GM18861 (cell line): ENCODE measurements at regions not wholly inside any gene's neighbourhood (a gene's known extent, or its start where the extent isn't known, plus 50 kb on each side); places are given as distances from the start of the nearest gene placed in this dataset.

Experiments
- ATAC-seq: cut with Tn5 transposase; IDR thresholded peaks from one replicate; pipeline ENCODE4 v1.9.1; 2021; ENCODE audit not compliant: unreplicated experiment

DNA sequence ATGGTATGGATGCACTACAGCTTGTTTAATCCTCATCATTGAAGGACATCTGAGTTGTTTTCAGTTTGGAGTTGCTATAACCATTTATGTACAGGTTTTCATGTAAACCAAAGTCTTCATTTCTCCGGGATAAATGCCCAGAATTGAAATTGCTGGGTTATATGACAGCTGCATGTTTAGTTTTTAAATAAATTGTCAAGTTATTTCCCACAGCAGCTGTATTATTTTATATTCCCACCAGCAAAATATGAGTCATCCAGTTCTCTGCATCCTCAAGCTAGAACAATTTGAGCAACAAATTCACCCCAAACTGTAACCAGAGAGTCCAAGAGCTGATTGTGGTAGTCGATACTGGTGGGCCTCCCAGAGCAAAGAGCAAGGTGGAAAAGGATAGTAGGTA lies 125.6 kb upstream of the PRNP start:
- no peak for ATAC-seq

DNA sequence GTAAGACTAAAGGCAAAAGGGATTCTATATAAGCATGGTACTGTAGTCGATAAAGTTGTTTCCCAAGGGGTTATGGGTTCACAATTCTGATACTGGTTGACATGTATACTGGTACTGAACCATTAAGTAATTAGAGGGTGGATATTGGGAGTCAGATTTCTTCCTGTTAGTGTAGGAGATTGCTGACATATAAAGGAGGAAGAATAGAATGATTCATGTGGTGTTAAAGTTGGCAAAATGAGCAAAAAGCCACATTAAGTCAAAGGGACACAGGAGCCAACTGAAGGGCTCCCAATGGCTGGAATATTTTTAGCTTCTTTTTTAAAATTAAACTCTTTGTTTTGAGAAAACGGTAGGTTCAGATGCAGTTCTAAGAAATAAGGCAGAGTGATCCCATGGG lies 126.3 kb upstream of the PRNP start:
- no peak for ATAC-seq

DNA sequence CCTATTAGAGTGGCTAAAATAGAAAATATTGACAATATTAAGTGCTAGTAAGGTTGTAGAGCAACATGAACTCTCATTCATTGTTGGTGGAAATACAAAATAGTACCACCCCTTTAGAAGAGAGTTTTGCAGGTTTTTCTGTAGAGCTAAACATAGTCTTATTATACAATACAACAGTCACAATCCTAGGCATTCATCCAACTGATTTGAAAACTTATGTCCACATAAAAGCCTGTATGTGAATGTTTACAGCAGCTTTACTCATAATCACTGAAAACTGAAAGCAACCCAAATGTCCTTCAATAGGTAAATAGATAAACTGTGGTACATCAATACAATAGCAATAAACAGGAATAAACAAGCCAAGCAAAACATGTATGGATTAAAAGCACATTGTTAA lies 127.2 kb upstream of the PRNP start:
- ATAC-seq: no peak

DNA sequence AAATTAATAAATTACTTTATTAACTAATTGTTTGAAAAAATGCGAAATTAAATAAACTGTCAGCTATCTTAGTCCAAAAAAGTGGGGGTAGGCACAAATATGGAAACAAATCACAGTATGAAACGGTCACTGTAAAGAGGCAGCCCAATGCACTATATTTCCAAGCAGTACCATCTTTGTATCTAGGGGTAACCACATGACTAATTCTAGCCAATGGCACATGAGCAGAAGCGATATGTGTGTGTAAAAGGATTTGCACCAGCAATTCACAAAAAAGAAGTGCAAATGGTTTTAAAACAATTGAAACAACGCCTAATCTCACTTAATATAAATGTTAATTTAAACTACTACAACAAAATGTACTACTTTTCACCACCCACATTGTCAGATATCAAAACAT lies 129.5 kb upstream of the PRNP start:
- ATAC-seq: no peak

DNA sequence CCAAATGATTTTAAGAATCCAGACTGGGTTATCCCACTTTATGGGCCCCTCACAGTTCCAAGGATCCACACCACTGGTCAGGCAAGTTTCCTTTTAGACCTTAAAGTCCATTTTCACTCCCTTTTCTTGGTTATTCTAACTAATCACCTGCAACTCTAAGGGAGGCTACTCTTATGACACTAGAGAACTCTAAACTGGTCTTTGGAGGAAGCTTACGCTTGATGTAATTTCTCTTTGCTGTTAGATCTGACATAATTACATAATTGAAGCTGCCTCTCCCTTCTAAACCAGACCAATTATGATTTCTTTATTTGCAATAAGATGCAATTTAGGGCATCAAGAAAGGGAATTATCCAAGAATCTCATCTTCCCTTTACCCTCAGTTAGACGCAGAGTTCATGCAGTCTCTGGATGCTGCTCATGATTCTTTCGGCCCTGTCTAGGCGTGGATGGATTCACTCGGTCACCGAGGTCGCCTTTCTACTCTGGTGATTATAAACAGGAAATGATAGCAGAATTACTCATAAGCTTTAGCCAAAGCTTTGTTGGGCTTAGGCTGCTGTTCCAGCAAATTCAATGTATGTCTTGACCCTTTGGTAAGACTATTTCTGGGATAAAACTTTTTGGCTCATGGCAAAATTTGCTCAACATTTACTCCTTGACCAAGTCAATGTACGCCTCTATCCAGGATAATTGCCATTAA lies 130.9 kb upstream of the PRNP start:
- ATAC-seq: no peak

DNA sequence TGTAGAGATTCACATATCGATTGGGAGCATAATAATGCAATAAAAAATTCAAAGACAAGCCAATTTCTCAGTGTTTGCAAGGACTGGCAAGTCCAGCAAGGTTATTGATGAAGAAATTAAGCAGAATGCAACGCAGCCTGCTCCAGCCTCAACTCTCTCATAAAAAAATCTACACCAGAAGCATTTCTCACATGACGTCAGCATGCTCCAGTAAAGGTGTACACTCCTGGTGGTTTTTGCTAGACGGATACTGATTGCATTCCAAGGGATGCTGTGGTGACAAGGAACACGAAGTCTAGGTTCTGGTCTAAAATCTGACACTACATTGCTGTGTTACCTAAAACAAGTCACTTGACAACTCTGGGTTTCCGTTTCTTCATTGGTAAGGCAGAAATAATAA lies 131.9 kb upstream of the PRNP start:
- no peak for ATAC-seq

DNA sequence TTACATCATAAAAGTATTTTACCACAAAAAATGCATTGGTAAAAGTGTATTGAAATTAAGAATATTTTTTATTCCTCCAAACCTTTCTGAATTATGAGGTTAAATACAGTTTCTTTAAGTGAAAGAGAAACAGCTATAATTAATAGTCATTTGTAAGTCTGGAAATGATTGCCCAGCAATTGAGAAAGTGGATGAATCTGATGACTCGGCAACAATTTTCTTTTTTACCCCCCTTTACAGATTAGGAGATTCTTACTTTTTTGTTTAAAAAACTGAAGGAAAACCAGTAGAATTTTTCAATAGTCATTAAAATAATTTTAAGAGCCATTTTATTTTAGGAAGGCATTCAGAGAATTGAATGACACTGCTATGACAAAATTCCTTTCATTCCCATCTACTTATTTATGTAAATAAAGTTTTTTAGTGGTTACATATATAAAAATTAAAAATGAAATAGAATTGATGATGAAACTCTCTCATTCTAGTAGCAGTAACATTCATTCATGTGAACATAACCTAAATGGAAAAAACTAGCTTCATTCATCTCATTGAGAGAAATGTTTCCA lies 134.1 kb upstream of the PRNP start:
- no peak for ATAC-seq

DNA sequence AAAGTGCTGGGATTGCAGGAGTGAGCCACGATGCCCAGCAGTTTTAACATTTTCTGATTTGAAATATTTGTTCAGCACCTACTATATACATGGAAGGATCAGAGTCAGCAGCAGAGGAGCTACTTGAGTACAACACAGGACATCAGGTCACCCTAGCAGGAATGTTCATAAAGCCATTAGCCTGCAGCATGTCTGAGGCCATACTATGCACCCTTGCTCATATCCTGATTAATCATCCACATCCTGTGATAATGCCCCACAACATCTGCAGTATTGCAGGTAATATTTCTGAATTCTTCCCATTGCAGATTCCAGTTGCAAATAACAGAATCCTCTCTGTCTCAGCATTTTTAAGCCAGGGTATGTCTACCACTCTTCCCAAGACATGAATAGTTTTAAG lies 135.5 kb upstream of the PRNP start:
- no peak for ATAC-seq

DNA sequence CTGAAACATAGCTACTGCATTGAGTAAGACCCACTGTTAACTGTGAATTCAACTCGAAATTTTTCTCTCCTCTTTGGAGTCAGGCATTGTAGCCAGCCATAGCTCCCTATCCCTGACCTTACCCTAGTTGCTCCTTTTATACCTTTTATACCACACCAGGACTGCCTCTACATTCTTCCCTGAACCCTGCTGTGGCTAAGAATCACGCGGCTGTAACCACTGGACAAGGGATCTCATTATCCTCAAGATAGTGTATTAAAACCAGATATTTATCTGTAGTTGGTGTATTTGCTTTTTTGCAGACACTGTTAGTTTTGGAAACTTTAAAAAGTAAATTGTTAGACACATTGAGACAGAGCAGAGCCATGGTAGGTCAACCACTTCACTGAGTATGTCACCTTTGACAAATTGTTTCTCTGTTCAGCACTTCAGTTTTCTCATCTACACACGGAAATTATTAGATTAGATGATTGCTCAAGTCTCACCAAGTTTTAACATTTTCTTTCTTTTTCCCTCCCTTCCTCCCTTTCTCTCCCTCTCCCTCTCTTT lies 136.5 kb upstream of the PRNP start:
- no peak for ATAC-seq

DNA sequence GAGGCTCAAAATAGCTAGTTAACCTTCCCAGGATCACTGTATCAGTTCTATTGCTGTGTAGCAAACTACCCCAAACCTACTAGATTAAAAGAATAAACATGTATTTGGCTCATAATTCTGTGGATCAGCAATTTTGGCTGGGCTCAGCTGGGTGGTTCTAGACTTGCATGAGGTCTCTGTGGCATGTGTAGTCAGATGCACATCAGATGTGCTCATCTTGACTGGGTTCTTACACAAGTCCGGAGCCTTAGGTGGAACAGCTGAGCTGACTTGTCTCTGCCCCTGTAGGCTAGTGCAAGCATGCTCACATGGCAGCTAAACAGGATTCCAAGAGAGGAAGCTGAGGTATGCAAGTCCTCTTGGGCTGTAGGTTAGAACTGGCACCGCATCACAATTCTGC lies 137.7 kb upstream of the PRNP start:
- ATAC-seq: no peak

DNA sequence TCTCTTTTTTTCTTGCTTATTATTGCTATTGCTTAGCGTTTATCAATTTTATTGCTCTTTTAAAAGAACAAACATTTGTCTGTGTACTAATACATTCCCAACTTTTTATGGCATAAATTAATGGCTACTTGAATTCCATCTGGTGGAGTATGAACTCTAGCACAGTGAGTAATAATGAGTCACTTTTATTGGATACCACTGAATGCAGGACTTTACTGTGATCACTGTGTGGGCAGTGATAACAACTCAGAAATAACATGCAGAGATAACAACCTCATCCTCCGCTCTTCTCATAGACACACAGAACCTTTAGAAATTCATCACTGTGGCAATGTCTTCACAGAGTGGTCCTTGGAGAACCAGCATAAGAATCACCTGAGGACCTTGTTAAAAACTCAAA lies 139.5 kb upstream of the PRNP start:
- ATAC-seq: no peak

DNA sequence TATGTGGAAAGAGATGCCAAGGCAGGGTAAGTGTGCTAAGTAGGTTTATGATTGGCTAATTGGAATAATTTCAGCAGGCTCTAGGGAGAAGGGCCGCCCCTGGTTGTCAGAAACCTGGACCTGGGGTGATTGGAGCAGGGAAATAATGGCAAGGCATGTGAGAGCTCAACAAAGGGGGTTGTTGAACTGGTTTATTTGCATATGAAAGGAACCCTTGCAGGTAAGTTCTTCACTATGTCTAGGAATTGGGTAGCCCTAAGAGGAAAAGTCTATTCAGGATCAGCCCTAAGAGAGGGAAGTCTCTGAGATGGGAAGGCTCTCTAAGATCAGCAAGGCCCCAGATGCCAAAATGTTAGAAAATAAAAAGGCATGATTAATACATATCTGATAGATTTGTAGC lies 139.9 kb upstream of the PRNP start:
- no peak for ATAC-seq

DNA sequence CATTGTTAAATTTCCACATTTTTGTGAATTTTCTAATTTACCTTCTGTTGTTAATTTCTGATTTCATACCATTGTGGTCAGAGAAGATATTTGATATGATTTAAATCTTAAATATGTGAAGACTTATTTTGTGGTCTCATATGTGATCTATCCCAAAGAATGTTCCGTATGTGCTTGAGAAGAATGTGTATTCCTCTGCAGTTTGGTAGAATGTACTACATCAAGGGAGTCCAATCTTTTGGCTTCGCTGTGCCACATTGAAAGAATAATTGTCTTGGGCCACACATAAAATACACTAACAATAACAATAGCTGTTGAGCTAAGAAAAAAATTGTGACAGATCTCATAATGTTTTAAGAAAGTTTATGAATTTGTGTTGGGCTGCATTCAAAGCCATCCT lies 140.7 kb upstream of the PRNP start:
- ATAC-seq: no peak

DNA sequence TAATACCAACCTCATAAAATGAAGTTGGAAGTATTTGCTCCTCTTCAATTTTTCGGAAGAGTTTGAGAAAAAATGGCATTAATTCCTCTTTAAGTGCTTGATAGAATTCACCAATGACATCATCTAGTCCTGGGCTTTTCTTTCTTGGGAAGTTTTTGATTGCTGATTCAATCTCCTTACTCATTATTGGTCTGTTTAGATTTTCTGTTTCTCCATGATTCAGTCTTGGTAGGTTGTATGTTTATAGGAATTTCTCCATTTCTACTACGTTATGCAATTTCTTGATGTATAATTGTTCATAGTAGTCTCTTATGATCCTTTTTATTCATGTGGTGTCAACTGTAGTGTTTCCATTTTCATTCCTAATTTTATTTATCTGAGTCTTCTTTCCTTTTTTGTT lies 141.5 kb upstream of the PRNP start:
- ATAC-seq: no peak

DNA sequence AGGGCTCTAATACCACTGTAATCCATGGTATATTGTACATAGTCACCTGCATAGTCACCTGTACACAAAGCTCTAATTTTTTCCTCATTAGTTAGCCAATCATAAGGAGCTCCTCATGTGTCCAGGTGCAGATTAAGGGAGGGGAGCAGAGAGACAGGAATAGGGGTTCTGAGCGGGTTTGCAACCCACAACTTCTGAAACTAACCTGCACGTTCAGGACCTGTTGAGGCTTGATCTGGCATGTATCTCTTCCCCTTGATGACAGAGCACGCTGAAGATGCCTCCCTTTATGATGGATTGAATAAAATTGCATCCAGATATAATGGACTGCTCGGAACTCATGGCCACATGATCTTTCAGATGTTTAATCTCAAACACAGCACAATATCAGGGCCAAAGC lies 144.0 kb upstream of the PRNP start:
- no peak for ATAC-seq

DNA sequence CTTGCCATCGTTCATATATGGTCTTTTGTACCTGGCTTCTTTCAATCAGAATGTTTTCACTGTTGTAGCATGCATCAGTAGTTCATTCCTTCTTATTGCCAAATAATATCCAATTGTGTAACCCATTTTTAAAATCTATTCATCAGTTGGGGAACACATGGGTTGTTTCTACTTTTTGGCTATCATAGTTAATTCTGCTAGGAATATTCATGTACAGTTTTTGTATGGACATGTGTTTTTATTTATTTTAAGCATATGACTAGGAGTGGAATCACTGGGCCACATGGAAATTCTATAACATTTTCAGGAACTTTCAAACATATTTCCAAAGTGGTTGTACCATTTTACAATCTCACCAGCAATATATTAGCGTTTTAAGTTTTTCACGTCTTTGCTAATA lies 151.9 kb upstream of the PRNP start:
- ATAC-seq: no peak

DNA sequence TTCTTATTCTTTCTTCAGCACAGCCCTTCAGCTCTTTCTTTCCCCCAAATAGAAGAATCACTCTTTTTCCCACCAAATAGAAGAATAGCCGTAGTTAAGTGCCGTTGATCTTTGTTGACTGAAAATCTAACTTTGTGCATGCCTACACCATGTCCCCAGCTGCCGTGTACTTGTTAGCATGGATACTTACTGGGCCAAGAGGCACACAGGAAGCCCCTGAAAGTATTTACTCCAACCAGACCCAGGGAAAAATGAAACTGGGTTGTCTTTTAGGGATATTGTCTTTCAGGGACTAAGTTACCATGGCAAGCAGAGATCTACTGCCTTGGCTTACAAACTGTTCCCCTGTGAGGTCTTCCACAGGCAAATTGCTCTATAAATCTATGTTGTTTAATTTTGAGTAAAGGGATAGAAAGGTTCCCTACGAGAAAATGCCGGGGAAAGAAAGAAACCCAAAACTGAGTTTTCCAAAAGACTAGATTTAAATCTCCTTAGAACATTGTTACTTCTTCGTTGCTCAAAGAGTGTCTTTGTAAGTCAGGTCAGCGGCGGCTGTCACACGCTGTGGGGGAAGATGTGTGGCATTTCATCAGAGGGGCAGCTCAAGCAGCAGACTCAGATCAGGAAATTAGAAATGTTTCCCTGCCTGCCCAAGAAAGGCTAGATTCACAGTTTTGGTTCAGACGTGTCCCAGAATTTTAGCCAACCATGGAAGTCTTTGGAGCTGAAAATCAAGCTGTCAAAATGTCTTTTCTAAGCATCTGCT lies 152.7 kb upstream of the PRNP start:
- ATAC-seq: no peak

DNA sequence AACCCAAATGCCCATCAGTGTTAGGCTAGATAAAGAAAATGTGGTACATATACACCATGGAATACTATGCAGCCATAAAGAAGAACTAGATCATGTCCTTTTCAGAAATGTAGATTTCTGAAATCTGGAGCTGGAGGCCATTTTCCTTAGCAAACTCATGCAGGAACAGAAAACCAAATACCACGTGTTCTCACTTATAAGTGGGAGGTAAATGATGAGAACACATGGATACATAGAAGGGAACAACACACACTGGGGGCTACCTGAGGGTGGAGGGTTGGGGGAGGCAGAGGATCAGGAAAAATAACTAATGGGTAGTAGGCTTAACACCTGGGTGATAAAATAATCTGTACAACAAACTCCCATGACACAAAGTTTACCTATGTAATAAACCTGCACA lies 153.5 kb upstream of the PRNP start:
- ATAC-seq: no peak

DNA sequence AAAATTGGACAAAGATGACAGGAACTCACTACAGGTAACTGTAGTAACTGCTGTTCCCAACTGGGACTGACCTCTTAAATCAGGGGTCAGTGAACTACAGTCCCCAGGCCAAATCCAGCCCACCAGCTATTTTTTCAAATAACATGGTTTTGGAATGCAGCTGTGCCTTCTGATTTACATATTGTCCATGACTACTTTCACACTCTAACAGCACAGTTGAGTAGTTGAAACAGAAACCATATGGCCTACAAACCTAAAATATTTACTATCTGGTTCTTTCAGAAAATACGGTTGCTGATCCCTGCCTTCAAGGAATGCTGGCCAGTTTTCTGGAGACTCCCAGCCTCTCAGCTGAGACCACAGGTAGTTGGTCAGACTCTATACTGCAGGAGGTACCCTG lies 161.5 kb upstream of the PRNP start:
- ATAC-seq: no peak

DNA sequence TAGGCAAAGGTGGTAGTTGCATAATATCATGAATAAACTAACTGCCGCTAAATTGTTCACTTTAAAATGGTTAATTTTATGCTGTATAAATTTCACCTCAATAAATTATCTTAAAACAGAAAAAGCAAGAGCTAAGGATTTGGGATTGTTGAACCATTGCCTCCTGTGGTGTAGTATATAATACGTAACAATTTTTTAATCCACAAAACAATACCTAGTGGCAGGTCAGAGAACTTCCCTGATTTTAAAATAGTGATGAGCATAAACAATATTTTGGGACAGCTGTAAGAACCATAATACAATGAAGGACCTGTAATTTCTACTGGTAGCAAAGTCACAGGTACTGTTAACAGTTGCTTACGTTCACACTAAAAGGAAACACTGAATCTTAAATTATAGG lies 161.9 kb upstream of the PRNP start:
- no peak for ATAC-seq

DNA sequence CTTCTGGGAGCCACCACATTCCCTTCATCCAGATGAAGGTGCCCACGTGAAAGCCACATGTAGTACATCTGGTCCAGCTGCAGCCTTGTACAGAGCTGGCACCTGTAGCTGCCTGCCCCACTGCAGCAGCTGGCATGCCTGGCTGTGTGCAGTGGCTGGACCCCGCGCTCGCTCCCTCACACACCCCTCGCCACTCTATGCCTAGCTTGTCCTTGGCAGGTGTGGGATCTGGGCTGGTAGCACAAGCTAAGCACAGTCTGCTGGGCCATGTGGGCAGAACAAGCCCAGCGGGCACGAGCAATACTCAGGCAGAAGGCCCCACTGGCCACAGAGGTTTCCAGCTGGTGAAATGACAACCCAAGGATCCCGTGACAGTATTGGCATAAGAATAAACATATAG lies 163.9 kb upstream of the PRNP start:
- no peak for ATAC-seq
